HG02943 (cell line): ENCODE measurements at regions not wholly inside any gene's neighbourhood (a gene's known extent, or its start where the extent isn't known, plus 50 kb on each side); places are given as distances from the start of the nearest gene placed in this dataset.
"Not testable (repeated sequence)": the region's sequence is repeated elsewhere in the genome, so short reads cannot be mapped to it uniquely, and the experiment has no call there.

ENCODE experiments used
- ATAC-seq: cut with Tn5 transposase; IDR thresholded peaks from one replicate; pipeline ENCODE4 v1.9.1; 2021; ENCODE audit warnings: mild to moderate bottlenecking, low read depth, moderate library complexity; ENCODE audit not compliant: unreplicated experiment

- no peak for ATAC-seq
These were observed 139.7 kb upstream of the GDNF start for GRCh38 chr5:37979559-37979958.

DNA sequence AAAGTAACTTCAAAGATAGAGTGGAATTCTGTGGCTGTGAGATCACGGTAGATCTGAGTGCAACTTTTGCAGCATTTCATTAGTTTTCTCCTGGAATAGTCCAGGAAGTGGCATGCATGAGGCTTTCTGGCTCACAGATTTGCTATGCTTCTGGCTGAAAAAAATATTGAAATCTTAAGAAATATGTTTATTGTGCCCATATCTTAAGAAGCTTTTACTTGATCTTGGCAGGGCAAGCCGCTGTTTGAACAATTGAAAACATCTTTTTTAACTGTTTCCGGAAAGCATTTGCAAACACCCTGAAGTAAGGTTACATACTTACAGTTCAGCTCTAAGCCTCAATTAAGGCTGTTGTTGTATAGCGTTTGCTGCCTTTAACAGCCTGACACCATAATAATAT is 135.7 kb upstream of the GDNF start:
- ATAC-seq = no peak

- ATAC-seq = no peak
These were observed 131.7 kb upstream of the GDNF start for GRCh38 chr5:37971483-37972024.

DNA sequence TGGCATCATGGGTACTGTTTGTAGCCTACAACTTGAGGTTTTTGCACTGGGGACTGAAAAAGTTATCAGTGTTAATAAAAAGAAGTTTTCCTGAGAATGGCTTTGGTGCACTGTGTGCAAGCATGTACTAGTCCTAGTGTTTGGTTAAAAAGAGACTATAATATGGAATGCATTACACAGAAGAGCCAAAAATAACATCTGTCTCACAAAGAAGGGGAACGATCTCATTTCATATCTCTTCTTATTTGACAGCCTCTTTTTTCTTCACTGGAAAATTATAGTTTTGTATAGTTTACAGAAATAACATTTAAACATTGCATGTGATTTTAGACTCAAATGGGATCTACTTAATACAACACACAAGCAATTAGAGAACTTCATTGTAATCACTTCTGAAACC is 127.0 kb upstream of the GDNF start:
- no peak for ATAC-seq

GRCh38 chr5:37966291-37966690 is 126.5 kb upstream of the GDNF start:
- no peak for ATAC-seq

DNA sequence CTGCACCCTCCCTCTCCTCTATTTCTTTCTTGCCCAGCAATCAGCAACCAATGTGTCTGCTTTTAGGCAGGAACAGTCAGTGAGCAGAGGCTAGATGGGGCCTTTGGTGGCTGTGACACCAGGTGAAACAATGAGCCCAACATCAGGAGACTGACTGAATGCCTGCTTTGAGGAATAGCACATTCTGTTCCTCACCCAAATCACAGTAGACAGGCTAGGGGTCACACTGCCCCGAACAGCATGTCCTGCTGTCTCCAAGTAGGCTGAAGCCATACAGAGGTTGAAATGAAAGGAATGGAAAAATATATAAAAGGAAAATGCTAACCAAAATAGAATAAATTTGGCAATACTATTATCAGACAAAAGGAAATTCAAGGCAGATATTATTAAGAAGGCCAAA is 122.5 kb upstream of the GDNF start:
- no peak for ATAC-seq

DNA sequence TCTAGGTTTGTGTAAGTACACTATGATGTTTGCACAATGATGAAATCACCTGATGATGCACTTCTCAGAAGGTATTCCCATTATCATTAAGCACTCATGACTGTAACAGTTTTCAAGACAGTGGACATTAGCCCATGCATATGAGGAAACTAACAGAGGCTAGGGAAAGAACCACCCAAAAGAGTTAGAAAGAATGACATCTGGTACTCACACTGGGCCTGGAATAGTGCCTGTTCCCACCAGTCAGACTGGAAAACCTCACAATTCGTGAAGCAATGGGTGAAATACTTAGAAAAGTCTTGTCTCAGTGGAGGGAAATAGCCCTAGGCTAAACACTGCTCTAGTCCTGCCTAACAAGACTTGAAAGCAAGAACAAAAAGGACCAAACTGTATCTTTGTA is 117.4 kb upstream of the GDNF start:
- no peak for ATAC-seq

DNA sequence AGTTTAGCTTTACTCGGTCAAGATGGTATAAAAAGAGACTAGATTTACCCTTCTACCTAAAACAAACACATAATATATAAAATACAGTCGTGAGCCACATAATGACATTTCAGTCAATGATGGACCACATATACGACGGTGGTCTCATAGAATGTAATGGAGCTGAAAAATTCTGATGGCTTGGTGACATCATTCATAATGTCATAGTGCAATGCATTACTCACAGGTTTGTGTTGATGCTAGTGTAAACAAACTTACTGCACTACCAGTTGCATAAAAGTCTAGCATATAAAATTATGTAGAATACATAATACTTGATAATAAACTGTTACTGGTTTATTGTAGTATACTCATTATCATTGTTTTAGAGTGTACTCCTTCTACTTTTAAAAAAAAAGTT is 115.9 kb upstream of the GDNF start:
- ATAC-seq = no peak

DNA sequence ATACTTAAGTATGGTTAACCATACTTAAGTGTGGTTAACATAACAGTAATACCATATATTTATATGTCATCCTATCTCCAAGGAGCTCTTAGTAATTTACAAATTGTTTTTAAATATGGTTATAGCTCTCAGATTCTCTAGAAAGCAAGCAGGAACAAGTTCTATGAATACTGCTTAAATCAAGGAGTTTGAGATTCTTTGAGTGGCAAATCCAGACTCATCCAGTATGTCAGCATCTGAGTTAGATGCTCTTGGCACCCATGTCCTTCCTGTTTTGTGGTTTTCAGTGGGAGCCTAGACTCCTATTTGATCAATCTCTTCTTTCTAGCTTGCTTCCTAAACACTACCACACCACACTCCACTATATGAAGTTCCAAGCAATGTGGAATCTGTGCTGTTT is 114.7 kb upstream of the GDNF start:
- ATAC-seq = no peak

DNA sequence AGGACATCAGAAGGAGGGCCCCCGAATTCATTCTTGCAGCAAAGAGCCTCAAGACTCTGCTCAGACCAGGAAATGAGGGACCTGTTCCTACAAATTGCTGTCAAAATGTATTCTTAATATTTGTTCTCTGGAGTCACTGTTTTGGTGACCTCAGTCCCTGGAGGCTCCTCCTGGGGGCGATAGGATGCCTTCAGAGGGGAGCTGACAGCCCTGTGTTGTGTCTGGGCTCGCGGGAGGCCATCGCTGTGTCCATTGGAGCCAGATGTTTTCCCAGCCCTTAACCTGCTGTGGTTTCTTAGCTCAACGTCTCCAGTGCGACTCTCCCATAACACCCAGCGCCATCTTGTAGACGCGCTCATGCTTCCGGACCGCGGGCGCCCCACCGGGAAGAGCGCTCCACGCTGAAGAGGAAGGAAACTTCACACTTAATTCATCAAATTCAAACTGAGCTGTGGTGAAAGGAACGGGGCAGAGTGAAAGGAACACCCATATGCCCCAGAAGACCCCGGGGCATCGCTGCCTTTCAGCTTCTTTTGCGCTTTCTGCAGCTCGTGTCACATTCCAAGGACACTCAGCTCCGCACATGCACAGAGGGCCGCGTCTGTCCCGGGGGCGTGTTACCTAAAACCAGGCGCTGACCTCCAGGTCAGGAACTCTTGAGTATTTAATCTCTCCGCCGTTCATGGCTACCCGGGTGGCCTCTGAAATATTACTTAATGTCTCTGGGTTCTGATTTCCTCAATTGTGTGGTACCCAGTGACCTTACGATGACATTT is 112.3 kb upstream of the GDNF start:
- ATAC-seq = no peak

DNA sequence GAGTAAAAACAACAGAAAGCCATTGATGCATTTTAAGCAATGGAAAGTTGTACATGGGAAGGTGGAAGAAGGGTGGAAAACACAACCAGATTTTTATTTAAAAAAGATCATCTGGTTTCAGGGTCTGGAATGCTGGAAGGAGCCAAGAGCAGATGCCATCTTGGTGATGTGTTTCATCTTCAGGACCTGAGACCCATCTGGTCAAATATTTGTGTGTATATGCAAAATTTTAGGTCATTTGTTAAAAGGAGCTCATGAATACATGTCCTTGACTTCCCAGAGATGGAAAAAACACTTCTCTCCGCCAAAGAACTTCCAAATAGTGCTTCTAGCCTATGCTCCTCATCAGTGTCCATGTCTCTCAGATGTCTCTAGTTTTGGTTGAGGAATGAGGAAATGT is 110.6 kb upstream of the GDNF start:
- ATAC-seq = no peak

GRCh38 chr5:37945446-37945845 is 105.6 kb upstream of the GDNF start:
- no peak for ATAC-seq

DNA sequence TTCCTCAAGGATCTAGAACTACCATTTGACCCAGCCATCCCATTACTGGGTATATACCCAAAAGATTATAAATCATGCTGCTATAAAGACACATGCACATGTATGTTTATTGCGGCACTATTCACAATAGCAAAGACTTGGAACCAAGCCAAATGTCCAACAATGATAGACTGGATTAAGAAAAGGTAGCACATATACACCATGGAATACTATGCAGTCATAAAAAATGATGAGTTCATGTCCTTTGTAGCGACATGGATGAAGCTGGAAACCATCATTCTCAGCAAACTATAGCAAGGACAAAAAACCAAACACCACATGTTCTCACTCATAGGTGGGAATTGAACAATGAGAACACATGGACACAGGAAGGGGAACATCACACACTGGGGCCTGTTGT is 103.3 kb upstream of the GDNF start:
- ATAC-seq = not testable (repeated sequence)

GRCh38 chr5:37940931-37941623 is 101.2 kb upstream of the GDNF start:
- ATAC-seq = no peak

DNA sequence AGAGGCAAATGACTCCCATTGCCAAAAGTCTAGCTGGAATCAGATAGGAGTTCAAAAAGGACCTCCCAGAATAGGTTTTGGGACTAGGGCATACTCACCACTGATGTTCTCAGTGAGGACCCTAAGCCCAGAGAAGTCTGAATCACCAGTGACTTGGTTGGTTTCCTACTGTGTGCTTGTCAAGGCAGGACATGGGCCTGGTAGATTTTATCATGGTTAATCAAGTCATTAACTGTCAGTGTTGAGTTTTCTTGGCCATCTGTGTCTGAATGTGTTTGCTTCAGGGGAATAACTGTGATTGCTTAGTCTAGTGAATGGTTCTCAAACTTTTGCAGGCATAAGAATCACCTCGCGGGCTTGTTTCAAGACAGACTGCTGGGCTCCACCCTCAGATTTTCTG is 99.0 kb upstream of the GDNF start:
- ATAC-seq = no peak

- ATAC-seq = no peak
These were observed 98.4 kb upstream of the GDNF start for GRCh38 chr5:37938076-37938852.

DNA sequence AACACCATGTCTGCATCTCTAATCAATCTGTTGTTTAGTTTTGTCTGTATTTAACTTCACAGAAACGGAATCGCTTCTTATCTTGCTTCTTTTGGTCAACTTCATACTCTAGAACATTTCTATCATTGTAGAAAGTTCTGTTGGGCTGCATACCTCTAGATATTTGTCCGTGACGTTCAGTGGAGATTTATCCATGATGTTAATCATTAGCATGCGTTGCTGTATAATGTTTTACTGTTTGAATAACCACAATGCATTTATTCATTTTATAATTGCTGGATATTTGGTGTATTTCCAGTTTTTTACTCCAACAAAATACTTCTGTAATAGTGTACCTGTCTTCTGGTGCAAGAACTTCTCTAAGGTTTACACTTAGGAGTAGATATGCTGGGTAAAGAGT is 96.2 kb upstream of the GDNF start:
- no peak for ATAC-seq

DNA sequence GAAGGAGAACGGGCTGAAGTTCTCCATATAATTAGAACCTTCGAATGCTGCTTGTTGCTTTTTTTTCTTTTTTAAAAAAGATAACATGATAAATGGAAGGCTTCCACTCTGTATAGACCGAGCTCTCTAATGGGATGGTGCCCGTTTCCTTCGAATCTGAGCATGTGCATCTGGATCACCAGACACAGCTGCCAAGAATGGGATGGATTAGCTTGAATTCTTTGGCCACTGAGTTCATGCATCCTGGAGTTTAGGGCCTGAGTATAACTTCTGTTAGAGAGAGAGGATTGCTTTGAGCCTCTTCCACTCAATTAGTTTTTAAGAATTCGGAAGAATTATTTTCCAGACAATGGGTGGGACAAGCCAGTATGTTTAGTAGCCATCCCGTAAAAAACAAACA is 93.7 kb upstream of the GDNF start:
- no peak for ATAC-seq

- no peak for ATAC-seq
These were observed 92.6 kb upstream of the GDNF start for GRCh38 chr5:37932450-37932849.

- ATAC-seq = no peak
These were observed 91.7 kb upstream of the GDNF start for GRCh38 chr5:37931541-37931940.

DNA sequence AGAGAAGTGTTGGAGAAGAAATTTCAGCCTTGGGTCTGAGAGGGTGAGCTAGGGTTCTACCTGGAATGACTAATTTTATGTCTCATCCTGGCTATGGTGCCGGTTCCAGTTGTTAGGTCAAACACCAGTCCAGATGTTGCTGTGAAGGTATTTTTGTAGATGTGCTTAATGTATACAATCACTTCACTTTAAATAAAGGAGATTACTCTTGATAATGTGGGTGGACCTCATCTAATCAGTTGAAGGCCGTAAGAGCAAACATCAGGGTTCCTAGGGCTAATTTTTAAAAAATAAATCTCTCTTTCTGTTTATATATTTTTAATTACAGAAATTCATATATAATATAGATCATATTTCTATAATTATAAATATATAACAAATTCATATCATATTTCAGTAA is 90.5 kb upstream of the GDNF start:
- no peak for ATAC-seq
